DMS79 (cell line): ENCODE measurements at regions not wholly inside any gene's neighbourhood (a gene's known extent, or its start where the extent isn't known, plus 50 kb on each side); places are given as distances from the start of the nearest gene placed in this dataset.
"Not testable (repeated sequence)": the region's sequence is repeated elsewhere in the genome, so short reads cannot be mapped to it uniquely, and the experiment has no call there.

ENCODE experiments used
- DNase-seq: peaks from one replicate; lab custom pipeline; 2025; lab: John Stamatoyannopoulos, UW

DNA sequence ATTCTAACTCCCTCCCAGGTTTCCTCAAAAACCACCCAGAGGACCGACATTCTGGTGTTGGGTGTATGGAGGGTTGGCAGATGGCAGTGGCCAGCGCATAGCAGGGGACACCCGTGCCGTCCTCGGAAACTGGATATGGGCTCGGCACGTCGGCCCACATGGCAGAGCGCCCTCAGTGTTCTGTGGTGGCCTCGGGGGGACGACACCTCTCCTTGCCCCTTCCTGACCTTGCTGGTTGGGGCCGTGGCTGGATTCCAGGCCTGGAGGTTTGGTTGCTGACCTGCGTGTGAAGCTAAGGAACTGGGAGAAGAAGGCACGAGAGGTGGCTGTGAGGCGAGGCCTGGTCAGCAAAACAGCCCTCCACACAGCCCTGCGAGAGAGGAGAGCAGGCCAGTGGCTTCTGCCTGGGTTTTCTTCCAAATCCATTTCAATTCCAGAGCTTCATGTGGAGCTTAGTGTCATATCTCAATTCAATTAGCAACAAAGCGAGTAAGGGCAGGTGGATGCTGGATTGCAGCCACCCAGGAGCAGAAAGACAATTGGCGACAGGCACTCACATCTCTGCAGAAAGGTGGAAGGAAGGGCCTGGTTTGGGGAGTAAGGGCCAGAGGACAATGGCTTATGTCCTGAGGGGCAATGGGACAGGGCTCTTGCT is 478.4 kb downstream of the BRD1 start:
- no peak for DNase-seq

DNA sequence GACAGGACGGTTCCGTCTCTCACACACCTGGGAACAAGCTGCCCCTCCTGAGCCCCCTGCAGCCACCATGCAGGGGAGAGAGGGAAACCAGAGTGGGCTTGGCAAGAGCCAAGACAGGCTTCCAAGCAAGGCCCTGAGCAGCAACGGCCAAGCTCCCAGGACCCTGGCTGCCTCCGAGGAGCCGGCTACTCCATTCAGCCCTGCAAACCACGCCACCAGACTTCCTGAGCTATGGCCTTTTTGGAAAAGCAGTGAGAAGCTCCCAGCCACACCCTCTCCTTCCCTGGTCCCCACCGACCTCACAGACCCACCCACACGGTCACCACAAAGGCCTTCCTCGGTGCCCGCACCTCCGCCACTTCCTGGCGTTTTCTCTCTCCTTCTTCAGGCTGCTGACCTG is 479.0 kb downstream of the BRD1 start:
- DNase-seq = no peak

DNA sequence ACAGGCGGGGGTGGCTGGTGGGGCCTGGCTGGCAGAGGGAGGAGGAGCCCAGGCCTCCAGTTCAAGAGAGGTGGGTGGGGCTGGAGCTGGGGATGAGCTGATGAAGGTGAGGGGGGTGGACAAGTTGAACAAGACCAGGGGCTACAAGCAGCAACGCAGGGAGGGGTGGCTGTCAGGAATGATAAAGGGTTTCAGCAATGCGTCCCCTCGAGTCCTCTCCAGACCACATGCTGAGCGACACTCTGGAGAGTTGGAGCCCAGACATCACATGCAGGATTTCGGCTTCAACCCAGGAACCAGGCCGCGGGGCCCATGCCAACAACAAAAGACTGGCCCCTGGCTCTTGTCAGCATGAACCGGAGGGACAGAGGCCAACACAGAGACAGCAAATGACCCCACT is 480.3 kb downstream of the BRD1 start:
- no peak for DNase-seq

DNA sequence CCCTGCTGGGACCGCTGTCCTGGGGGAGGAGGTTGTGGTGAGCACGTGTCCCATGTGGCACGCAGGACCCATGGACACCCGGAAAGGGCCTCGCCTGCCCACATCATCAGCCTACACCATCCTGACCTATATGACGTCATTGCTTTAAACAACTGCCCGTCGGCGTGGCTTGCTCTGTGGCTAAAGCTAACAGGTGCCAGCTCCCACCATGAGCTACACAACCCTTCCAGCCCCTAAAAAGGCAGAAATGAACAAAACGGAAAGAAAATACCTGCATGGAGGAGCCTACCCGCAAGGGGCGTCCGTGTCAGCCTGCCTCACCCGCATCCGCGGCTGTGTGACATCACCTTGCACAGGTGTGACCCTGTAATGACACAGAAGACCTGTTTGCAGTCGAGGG is 481.8 kb downstream of the BRD1 start:
- DNase-seq = no peak

DNA sequence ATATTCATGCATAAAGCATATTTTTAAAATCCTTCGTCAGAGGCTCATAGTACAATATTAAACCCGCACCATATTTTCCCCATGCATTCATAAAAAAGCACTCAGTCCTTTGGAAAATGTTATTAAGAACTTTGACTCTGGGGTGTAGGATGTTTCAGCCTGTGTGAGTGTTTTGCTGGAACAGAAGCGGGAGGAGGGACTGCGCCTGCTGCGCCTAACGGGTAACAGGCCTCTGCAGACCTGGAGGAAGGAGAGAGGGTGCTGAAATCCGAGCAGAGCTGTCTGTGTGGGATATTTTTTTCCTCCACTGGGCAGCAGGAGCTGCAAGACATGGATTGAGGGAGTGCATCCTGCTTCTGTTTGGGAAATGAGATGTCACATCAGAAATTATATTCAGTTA is 483.0 kb downstream of the BRD1 start:
- DNase-seq = no peak

DNA sequence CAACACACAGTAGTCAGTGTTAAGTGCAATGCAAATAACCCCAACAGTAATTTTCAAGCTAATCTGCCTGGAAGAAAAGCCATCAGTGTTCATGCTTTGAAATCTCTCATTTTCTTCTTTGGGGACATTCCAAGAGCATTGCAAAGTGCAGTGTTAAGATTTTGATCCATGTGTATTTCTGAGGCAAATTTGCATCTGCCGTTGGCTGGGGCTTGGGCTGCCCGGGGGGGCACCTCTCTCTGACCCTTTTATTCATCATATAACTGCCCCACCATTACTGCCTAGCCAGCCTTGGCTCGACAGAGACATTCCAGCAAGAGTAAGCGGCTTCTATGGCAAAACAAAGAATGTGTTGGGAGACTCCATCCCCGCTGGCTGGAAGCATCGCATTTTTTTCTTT is 483.5 kb downstream of the BRD1 start:
- no peak for DNase-seq

DNA sequence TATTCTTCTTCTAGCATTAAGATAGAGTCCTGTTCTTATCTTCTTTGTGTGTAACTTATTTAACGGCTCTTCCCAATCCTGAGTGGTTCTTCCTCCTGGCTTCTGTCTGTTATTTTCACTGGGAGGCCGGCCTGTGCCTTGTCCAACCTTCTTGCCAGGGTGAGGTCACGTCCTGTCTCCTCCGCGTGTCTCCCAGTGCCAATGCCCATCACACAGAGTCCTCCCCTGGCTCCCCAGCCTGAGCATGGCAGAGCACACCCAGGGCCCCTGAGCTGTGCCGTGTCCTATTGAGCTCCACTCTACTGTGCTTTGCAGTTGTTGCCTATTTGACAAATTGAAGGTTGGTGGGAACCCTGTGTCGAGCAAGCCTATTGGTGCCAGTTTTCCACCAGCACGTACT is 487.3 kb downstream of the BRD1 start:
- no peak for DNase-seq

DNA sequence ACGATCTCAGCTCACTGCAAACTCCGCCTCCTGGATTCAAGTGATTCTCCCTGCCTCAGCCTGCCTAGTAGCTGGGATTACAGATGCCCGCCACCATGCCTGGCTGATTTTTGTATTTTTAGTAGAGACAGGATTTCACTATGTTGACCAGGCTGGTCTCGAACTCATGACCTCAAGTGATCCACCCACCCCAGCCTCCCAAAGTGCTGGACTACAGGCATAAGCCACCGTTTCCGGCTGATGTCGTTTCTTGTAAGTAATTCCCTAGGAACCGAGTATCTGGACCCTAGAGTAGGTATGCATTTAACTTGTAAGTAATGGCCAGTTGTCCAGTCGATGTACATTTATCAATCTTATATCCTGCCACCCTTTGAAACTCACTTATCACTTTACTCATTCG is 491.2 kb downstream of the BRD1 start:
- not testable (repeated sequence) for DNase-seq

DNA sequence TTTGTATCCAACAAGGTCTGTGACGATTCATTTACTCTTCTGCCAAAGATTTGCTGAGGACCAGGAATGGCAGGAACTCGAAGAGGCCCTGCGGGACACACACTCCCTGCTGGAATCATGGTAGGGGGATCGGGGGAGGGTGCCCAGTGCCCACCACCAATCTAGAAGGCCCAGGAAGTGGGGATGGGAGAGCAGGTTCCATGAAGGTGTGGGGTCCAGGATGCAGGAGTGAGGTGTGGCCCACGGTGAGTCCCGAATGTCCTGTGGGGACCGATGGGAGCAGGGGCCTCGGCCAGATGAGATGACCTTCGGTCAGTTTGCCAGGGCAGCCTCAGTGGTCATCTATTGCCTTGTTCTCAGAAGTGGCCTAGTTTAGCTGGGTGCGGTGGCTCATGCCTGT is 492.7 kb downstream of the BRD1 start:
- DNase-seq = no peak

DNA sequence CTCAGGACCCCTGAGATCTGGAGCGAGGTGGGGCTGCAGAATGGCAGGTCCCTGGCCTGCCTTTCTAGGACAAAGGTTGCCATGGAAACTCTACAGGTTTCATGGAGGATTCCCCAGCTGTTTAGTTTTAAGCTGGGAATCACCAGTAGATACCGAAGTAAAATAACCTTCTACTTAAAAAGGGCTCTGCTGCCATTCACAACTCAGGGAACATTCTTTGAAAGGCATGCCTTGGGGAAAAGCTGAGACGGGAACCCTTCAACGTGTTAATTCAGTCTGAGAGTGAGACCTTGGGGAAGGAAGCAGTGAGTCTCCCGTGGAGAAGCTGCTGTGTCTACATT is 493.3 kb downstream of the BRD1 start:
- no peak for DNase-seq

DNA sequence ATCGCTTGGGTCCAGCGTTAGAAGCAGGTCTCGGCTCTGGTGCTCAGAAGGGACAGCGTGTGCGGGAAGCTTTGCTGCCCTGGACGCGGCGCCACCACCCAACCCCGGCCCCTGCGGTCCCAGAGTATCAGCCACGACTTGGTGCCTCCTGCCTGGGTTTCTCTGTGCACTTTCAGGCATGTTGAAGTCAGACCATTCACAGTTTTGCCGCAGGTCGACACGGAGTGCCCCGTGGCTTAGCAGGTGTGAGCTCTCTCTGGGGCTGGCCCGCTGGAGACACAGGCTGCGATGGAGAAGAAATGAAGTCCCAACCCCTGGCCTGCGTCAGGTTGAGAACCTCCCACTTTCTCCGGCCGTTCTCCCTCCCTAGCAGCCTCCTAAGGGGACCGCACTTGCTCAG is 494.5 kb downstream of the BRD1 start:
- no peak for DNase-seq

DNA sequence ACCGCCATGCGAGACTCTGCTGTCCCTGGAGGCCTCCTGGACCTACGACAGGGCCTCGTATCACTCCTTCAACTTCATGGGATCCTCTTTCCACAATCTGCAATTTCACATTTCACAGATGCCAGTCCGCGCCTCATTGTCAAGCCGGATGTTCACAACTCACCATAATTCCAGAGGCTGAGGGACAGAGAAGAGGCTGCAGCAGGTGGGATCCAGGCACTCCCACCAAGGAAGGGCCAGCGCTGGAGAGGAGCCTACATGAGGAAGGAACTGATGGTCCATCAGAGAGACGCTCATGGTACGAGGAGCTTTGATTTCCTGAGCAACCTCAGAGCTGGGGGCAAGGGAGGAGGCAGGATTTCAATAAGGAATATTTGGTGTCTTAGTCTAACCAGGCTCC is 495.0 kb downstream of the BRD1 start:
- no peak for DNase-seq

DNA sequence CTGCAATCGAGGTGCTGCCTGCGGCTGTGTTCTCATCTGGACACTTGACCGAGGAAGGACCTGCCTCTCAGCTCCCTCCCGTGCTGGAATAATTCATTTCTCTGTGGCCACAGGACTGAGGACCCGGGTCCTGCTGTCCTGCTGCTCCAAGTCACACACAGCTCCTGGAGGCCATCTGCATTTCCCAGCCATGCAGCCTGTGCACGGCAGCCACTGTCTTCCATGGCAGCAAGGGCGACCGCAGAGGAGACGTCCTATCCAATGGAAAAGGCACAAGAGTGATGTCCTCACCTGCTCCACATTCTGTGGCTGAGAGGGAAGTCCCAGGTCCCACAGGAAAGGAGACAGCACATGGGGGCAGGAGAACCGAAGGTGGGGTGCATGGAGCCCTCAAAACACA is 495.8 kb downstream of the BRD1 start:
- DNase-seq = no peak

DNA sequence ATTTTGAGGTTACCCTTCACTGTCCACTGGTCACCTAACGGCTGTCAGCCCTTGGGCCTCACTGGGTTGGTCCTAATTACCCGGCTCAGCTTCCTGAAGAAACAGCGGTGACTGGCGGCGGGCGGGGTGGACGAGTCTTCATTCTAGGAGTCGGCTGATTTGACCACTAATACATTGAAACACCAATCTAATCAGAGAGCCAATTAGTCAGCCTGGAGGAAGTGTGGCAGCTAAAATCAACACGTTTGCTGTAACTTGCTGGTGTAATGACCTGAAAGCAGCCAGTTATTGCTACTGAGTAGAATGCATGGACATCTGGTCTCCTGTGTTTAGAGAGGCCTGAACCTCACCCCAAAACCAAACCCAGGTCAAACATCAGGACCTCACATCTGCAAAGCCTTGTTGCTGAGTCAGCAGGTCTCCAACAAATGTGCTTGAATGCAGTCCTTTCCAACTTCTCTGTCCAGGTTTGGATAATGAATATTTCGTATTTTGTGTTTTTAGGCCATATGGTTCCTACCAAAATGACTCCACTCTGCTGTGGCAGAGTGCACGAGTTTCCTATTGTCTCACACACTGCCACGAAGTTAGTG is 496.4 kb downstream of the BRD1 start:
- no peak for DNase-seq

DNA sequence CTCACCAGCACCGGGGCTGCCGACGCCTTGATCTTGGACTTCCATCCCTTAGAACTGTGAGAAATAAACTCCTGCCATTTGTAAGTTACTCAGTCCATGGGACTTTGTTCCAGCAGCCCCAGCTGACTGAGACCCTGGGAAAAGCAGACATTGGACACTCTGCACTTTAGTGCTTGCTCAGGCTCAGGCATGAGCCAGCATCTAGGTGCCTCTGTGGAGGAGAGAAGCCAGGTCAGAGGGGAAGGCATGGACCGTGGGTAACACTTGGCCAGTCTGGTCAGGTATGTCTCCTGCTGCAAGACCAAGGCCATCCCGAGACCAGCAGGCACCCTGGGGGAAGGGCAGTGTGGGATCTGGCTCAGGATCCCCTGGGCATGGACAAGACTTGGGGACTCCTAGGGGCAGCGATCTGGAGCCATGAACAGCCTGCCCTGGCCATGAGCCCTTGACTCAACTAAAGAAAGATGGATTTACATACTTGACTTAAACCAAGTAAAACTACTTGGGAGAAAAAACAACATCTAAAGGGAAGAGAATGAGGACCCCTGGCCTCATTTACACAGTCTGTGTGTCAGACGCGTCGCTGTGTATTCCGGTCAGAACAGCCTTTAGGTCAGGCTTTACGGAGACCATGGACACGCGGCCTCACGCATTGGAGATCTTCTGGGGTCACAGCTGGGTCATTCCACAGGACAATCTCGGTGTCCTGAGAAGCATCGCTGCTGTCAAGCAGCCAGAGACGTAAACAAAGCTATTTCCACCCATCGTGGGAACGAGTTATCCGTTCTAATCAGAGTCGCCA is 497.1 kb downstream of the BRD1 start:
- DNase-seq = no peak

DNA sequence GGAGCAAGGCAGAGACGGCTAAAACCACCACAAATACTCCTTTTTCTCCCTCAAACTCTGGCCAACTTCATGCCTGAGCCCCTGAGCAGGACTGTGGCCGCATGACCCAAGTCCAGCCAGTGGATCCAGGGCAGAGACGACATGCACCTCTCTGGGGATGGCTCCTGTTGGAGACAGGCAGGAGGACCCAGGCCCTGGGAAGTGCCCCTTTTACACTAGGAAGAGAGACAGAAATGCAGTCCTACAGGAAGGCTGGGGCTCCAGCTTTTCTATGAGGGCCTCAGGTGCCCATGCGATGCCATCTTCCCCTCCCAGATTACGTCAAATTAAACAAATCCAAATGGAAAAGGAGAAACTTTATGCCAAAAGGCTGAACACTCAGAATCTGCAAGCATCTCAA is 498.0 kb downstream of the BRD1 start:
- no peak for DNase-seq

DNA sequence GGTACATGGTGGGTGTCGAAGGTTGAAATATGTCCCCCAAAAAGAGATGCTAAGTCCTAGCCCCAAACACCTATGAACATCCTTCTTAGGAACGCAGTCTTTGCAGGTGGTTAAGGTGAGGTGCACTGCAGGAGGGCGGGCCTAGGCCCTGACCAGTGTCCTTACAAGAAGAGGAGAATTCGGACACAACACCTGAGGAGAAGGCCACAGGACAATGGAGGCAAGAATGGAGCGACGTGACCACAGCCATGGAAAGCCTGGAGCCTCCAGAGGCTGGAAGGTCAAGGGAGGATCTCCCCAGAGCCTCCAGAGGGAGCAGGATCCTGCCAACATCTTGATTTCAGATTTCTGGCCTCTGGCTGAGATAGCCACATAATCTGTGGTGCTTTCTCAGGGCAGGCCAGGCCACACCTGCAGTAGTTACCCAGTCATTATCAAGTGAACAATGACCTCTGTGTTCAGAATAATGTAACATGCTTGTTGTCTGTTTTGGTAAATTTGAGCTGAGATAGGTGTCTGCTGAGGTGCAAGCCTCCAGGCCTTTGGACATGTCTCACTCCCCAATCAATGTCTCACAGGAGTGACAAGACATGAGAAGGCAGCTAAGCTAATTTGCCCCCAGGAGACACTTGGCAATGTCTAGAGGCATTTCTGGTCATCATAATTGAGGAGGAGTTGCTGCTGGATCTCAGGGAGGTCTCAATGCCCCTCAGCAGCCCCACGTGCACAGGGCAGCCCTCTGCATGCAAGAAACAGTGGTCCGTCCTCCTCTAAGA is 498.9 kb downstream of the BRD1 start:
- DNase-seq = no peak

DNA sequence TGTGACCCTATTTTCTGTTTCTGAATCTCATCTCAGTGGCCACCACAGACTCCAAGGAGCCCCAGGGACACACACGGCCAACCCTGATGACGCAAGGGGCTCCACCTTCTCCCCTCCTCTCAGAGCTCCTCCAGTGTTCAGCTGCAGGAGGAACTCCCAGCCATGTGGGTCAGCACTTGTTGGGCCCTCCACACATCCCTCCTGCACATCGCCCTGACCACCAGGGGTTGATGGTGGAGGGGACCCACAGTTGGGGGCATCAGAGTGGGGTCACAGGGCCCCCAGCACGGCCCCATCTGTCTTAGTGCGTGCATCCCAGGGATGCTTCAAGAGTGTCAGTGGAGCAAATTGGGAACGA is 499.6 kb downstream of the BRD1 start:
- DNase-seq = no peak

DNA sequence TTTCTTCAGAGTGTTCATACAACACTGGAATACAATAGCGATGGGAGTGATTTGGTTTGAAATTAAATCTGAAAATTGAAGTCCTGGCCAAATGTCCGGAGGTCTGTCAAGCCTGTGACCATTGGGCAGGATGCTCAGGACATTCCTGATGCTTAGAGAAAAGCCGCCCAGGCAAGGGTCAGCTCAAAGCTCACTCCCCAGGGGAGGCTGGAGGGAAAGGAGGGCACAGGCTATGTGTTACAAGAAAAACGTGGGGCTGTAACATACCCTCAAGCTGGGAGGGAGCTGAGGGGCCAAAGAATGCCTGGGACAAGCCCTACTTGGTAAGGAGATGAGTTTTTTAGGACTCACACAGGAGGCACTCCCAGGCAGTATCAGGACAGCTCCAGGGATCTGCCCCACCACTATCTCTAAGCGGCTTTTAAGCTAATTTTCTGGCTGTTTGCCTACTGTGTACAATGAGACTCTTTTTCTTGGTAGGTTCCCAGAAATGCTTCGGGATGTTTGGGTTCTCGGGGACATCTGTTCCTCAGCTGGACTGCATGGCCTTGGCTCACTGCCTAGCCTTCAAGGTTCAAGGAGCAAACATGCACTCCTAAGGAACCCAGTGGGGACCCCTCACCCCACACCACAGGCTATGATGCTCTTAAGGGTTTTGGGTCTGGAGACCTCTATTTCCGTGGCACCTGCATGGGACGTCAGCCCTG is 500.1 kb downstream of the BRD1 start:
- no peak for DNase-seq

DNA sequence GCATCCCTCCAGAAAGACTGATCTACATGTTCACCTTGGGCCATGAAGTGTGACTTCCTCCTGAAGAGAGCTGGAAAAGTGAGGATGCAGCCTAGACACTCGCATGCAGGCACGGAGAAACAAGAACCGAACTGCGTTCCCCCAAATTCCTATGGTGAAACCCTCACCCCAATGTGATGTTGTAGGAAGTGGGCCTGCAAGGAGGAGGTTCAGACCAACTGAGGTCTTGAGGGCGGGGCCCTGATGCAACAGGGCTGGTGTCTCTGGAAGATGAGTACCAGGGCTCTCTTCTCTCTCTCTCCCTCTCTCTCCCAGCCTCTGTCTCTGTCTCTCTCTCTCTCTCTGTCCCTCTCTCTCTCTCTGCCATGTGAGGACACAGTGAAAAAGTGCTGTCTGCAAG is 501.1 kb downstream of the BRD1 start:
- no peak for DNase-seq

DNA sequence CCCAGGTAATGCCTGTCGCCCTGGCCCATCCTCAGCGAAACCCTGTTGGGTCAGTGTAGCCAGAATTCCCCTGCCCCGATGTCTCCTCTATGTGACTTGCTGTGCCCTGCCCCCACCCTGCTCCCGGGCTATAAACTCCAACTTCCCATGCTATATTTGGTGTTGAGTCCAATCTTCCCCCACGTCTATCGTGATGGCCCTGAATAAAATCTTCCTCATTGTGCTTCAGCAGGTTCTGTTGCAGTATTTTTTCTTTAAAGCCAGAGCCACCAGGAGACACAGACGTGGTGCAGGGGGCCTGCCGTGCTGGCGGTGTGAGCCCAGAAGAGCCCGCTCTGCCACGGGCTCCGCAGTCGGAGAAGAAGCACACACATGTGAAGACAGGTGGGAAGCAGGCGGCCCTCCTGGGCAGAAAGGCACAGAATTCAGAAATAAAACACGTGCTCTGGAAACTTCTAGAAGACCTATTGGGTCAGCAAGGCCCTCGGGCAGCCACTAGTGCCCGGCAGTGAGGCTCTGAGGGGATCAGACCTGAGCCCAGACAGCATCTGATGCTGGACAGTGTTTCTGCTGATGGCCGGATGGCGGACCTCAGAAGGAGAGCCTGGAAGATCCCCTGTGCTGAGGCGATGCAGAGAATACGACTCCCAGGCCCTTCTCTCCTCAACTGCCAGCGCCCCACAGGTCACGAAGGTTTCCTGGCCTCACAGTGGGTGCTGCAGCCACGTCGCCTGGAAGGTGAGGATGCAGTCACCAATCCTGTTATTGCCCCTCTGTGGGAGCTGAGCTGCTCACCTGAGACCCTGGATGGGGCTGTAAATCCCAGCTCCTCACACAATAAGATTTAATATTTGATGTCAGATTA is 501.9 kb downstream of the BRD1 start:
- DNase-seq = no peak
